Activated B cell treated with CpG ODN at 0.5 μM for 24 hours (primary cell): ENCODE measurements at regions not wholly inside any gene's neighbourhood (a gene's known extent, or its start where the extent isn't known, plus 50 kb on each side); places are given as distances from the start of the nearest gene placed in this dataset.

Source experiments
- ATAC-seq: fragments of 200-7000 bp; cut with Tn5 transposase; one replicate; pipeline ENCODE4 v1.10.0; 2021; ENCODE audit warnings: low read depth, mild to moderate bottlenecking, moderate library complexity
- CTCF ChIA-PET: fragments of 350-600 bp; sonication (Branson Sonifier 250); formaldehyde crosslinking; loops from one replicate; lab custom pipeline; 2021; ENCODE audit warnings: antibody characterized with exemption; lab: Charles Lee
- POLR2A ChIA-PET: fragments of 350-600 bp; sonication (Branson Sonifier 250); formaldehyde crosslinking; loops from one replicate; lab custom pipeline; 2021; ENCODE audit warnings: antibody characterized with exemption; lab: Charles Lee
- DNase-seq: peaks from one replicate; pipeline ENCODE4 v3.0.0; 2022
- H3K27ac Mint-ChIP-seq: one replicate; pipeline ENCODE4 v1.8.0; 2020; ENCODE audit warnings: mixed read lengths
- H3K27me3 Mint-ChIP-seq: one replicate; pipeline ENCODE4 v1.8.0; 2021; ENCODE audit warnings: mixed read lengths
- H3K36me3 Mint-ChIP-seq: one replicate; pipeline ENCODE4 v1.8.0; 2021; ENCODE audit warnings: low read depth, mixed read lengths
- H3K4me1 Mint-ChIP-seq: one replicate; pipeline ENCODE4 v1.8.0; 2021; ENCODE audit warnings: mixed read lengths
- H3K4me3 Mint-ChIP-seq: one replicate; pipeline ENCODE4 v1.8.0; 2020; ENCODE audit warnings: mild to moderate bottlenecking, mixed read lengths
- H3K9me3 Mint-ChIP-seq: one replicate; pipeline ENCODE4 v1.8.0; 2020; ENCODE audit warnings: mixed read lengths
- intact Hi-C: fragments of 100-400 bp; cut with micrococcal nuclease; formaldehyde crosslinking; loops from one replicate; pipeline ENCODE4 v1.15.1; 2024
- TF ChIP-seq, protein P1 (sequence below): fragments of 200-600 bp; IDR thresholded peaks from one replicate; pipeline ENCODE4 v1.8.0; 2022; ENCODE audit warnings: antibody characterized with exemption, mild to moderate bottlenecking

- CTCF ChIA-PET: no interaction called here
- POLR2A ChIA-PET: no interaction called here
- H3K36me3 Mint-ChIP-seq: no peaks in the 10 kb centered on the region
- intact Hi-C loops: no loop called here
- no peak overlapping the region for H3K4me3 Mint-ChIP-seq
- no peaks in the 10 kb centered on the region for H3K4me1 Mint-ChIP-seq
- ATAC-seq: no peak
- DNase-seq: no peak
- no peak overlapping the region for H3K27ac Mint-ChIP-seq
- peaks cover 19% of the 10 kb centered on the region for H3K27me3 Mint-ChIP-seq
- H3K9me3 Mint-ChIP-seq: no peaks in the 10 kb centered on the region
- TF ChIP-seq, protein P1, sequence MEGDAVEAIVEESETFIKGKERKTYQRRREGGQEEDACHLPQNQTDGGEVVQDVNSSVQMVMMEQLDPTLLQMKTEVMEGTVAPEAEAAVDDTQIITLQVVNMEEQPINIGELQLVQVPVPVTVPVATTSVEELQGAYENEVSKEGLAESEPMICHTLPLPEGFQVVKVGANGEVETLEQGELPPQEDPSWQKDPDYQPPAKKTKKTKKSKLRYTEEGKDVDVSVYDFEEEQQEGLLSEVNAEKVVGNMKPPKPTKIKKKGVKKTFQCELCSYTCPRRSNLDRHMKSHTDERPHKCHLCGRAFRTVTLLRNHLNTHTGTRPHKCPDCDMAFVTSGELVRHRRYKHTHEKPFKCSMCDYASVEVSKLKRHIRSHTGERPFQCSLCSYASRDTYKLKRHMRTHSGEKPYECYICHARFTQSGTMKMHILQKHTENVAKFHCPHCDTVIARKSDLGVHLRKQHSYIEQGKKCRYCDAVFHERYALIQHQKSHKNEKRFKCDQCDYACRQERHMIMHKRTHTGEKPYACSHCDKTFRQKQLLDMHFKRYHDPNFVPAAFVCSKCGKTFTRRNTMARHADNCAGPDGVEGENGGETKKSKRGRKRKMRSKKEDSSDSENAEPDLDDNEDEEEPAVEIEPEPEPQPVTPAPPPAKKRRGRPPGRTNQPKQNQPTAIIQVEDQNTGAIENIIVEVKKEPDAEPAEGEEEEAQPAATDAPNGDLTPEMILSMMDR: no peak
Measured at GRCh38 chr17:6314311-6314710, 120.6 kb downstream of the AIPL1 start.

DNA sequence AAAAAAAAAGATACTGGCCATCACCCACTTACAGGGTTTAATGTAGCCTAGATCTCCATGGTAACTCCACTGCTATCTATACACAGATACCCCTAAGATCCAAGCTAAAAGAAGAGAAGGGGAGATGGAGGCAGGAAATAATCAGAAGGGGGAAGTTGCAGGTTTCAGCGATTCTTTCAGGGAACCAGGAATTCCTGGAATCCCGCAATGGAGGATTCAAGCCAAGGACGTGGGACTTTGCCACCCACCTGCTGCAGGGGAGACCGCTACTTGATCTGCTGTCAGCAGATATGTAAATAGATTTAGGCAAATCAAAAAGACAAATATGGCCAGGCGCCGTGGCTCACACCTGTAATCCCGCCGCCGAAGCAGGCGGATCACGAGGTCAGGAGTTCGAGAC lies 121.1 kb downstream of the AIPL1 start:
- ChIA-PET CTCF (no interaction called here), POLR2A (no interaction called here)
- Mint-ChIP-seq H3K4me1 (no peaks in the 10 kb centered on the region), H3K4me3 (no peak overlapping the region), H3K9me3 (no peaks in the 10 kb centered on the region), H3K27me3 (peaks cover 19% of the 10 kb centered on the region), H3K27ac (no peak overlapping the region), H3K36me3 (no peaks in the 10 kb centered on the region)
- ATAC-seq: no peak
- intact Hi-C loops: no loop called here
- TF ChIP-seq, protein P1: no peak
- no peak for DNase-seq

DNA sequence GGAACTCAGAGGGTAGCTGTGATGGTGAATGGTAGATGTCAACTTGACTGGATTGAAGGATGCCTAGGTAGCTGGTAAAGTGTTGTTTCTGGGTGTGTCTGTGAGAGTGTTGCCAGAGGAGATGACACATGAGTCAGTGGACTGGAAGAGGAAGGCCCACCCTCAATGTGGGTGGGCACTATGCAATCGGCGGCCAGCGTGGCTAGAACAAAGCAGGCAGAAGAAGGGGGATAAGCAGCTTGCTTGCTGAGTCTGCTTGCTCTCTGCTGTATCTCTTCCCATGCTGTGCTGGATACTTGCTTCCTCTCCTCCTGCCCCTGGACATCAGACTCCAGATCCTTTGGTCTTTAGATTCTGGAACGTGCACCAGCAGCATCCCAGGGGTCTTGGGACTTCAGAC lies 128.1 kb downstream of the AIPL1 start:
- DNase-seq: no peak
- TF ChIP-seq, protein P1: no peak
- POLR2A ChIA-PET: no interaction called here
- intact Hi-C loops: no loop called here
- peaks cover 21% of the 10 kb centered on the region for H3K27me3 Mint-ChIP-seq
- CTCF ChIA-PET: no interaction called here
- no peak overlapping the region for H3K4me3 Mint-ChIP-seq
- no peak for ATAC-seq
- no peaks in the 10 kb centered on the region for H3K4me1 Mint-ChIP-seq
- no peaks in the 10 kb centered on the region for H3K36me3 Mint-ChIP-seq
- H3K9me3 Mint-ChIP-seq: peaks cover 3% of the 10 kb centered on the region
- H3K27ac Mint-ChIP-seq: no peak overlapping the region

- Mint-ChIP-seq H3K9me3 (peaks cover 3% of the 10 kb centered on the region), H3K27me3 (peaks cover 21% of the 10 kb centered on the region), H3K4me3 (no peak overlapping the region), H3K4me1 (no peaks in the 10 kb centered on the region), H3K27ac (no peak overlapping the region), H3K36me3 (no peaks in the 10 kb centered on the region)
- ChIA-PET CTCF (no interaction called here), POLR2A (no interaction called here)
- TF ChIP-seq, protein P1: no peak
- no peak for DNase-seq
- intact Hi-C loops: no loop called here
- ATAC-seq: no peak
Measured at GRCh38 chr17:6305613-6306360, 129.1 kb downstream of the AIPL1 start.

DNA sequence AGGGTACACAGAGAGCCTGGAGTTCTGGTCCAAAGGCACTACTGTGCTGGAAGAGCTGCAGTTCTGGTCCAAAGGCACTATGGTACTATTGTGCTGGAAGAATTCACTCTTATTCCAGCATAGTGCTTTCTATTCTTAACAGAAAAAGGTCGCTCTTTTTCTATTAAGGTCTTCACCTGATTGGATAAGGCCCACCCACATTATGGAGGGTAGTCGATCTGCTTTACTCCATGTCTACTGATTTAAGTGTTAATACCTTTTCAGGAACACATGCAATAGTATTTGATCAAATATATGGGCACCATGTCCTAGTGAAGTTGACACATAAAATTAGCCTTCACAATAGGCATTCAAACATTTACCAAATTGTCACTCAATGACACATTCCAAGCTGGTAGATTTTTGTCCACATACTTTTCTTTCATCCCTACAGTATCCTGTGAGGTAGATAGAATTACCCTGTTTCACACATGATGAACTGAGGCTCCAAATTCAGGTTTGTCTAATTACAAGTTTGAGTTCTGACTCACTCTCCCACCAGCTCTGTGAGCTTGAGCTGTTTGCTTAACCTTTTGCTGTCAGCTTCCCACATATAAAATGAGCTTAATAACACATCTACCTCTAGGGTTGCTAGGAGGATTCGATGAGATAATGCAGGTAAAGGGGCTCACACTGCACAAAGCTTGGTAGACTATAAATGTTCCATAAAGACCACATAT lies 129.9 kb downstream of the AIPL1 start:
- CTCF ChIA-PET: no interaction called here
- Mint-ChIP-seq H3K4me3 (no peak overlapping the region), H3K27me3 (peaks cover 20% of the 10 kb centered on the region), H3K27ac (no peak overlapping the region), H3K4me1 (no peaks in the 10 kb centered on the region), H3K36me3 (no peaks in the 10 kb centered on the region), H3K9me3 (peaks cover 3% of the 10 kb centered on the region)
- POLR2A ChIA-PET: no interaction called here
- TF ChIP-seq, protein P1: no peak
- ATAC-seq (no peak), DNase-seq (no peak)
- intact Hi-C loops: no loop called here
